Endothelial cell of umbilical vein (primary cell): ENCODE measurements at regions not wholly inside any gene's neighbourhood (a gene's known extent, or its start where the extent isn't known, plus 50 kb on each side); places are given as distances from the start of the nearest gene placed in this dataset.

Experiments used
- BruUV-seq: library from RNA; stranded (reverse); fragments of 400-500 nt; replicated peaks from 2 replicates; lab custom pipeline; 2021; lab: Mats Ljungman, UMichigan
- CTCF ChIA-PET: fragments of 300-600, 350-600 bp; sonication (Branson Sonifier 250); formaldehyde crosslinking; loops from one replicate; lab custom pipeline; 2021; ENCODE audit warnings: antibody characterized with exemption, inconsistent platforms; lab: Charles Lee
- POLR2A ChIA-PET: fragments of 300-600, 350-600 bp; sonication (Branson Sonifier 250); formaldehyde crosslinking; loops from one replicate; lab custom pipeline; 2021; ENCODE audit warnings: antibody characterized with exemption, inconsistent platforms; lab: Charles Lee
- DNase-seq: peaks from one replicate; pipeline ENCODE4 v3.0.0-alpha.2; 2011; ENCODE audit warnings: low read depth, low spot score
- FAIRE-seq: peaks from 2 replicates; lab custom pipeline; 2011; peaks lifted over from hg19 to GRCh38; lab: Jason Lieb, UNC
- H2AFZ ChIP-seq: 2 replicates; pipeline ENCODE4 v1.6.0; 2012; ENCODE audit warnings: low read depth, low read length, control low read depth, inconsistent platforms
- H3K27ac ChIP-seq: 2 replicates; pipeline ENCODE4 v1.5.1; 2011; ENCODE audit warnings: low read depth, mild to moderate bottlenecking, control low read depth, low read length, moderate library complexity; ENCODE audit not compliant: insufficient read depth
- H3K27me3 ChIP-seq, 2 experiments: 2 replicates each; pipeline versions ENCODE4 v1.6.0 to v1.6.1; 2011; ENCODE audit warnings: low read length in 2 of 2, mixed read lengths in 1 of 2; ENCODE audit not compliant: control insufficient read depth in 2 of 2, insufficient read depth in 2 of 2
- H3K36me3 ChIP-seq, 2 experiments: 2 replicates in 1 of 2; 3 replicates in 1 of 2; pipeline ENCODE4 v1.5.1; 2011; ENCODE audit warnings: low read length in 2 of 2, mild to moderate bottlenecking in 1 of 2, moderate library complexity in 1 of 2; ENCODE audit not compliant: control insufficient read depth in 2 of 2, insufficient read depth in 2 of 2; ENCODE audit errors: extremely low read depth in 1 of 2
- H3K4me1 ChIP-seq: 3 replicates; pipeline ENCODE4 v1.5.1; 2011; ENCODE audit warnings: mild to moderate bottlenecking, low read length; ENCODE audit not compliant: control insufficient read depth, insufficient read depth; ENCODE audit errors: extremely low read depth
- H3K4me2 ChIP-seq: 2 replicates; pipeline ENCODE4 v1.6.1; 2011; ENCODE audit warnings: low read length, control low read depth, mixed read lengths; ENCODE audit not compliant: insufficient read depth
- H3K4me3 ChIP-seq, 3 experiments: fragments of 200-600 bp in 1 of 3; sonication (generic), shearing (Covaris generic) in 1 of 3; replicated peaks in 1 of 3; 2 replicates each; pipeline ENCODE4 v1.5.1; 2011 to 2016; ENCODE audit warnings: control low read depth in 3 of 3, low read length in 3 of 3, mild to moderate bottlenecking in 2 of 3, inconsistent platforms in 1 of 3, low read depth in 1 of 3, moderate library complexity in 1 of 3; ENCODE audit not compliant: insufficient read depth in 1 of 3
- H3K79me2 ChIP-seq: 2 replicates; pipeline ENCODE4 v1.6.0; 2012; ENCODE audit warnings: low read length, inconsistent platforms; ENCODE audit not compliant: control insufficient read depth, insufficient read depth
- H3K9ac ChIP-seq: replicated peaks from 2 replicates; pipeline ENCODE3; 2011; ENCODE audit warnings: low read length, control low read depth; ENCODE audit not compliant: insufficient read depth; ENCODE audit errors: extremely low read depth
- H3K9me1 ChIP-seq: replicated peaks from 3 replicates; pipeline ENCODE4 v1.6.0; 2011; ENCODE audit warnings: mild to moderate bottlenecking, low read length; ENCODE audit not compliant: control insufficient read depth, insufficient read depth; ENCODE audit errors: extremely low read depth
- H3K9me3 ChIP-seq: replicated peaks from 2 replicates; pipeline ENCODE4 v1.5.1; 2012; ENCODE audit warnings: low read length, inconsistent platforms; ENCODE audit not compliant: control insufficient read depth, insufficient read depth
- H4K20me1 ChIP-seq: replicated peaks from 2 replicates; pipeline ENCODE3; 2011; ENCODE audit warnings: mild to moderate bottlenecking, low read length; ENCODE audit not compliant: control insufficient read depth, insufficient read depth; ENCODE audit errors: extremely low read depth
- CTCF ChIP-seq, 2 donors: IDR thresholded peaks; 1 replicate in 1 of 2; 2 replicates in 1 of 2; pipeline ENCODE4 v1.5.1; 2011; ENCODE audit warnings: low read length in 2 of 2, mild to moderate bottlenecking in 2 of 2, moderate library complexity in 2 of 2, control low read depth in 1 of 2, inconsistent platforms in 1 of 2, low read depth in 1 of 2; ENCODE audit not compliant: insufficient read depth in 1 of 2; ENCODE audit errors: extremely low read depth in 1 of 2
- EZH2 ChIP-seq: IDR thresholded peaks from 2 replicates; pipeline ENCODE4 v1.6.1; 2012; ENCODE audit warnings: borderline replicate concordance, low read depth, mild to moderate bottlenecking, moderate library complexity, low read length, inconsistent platforms; ENCODE audit not compliant: severe bottlenecking
- FOS ChIP-seq: IDR thresholded peaks from 2 replicates; pipeline ENCODE4 v1.6.1; 2011; ENCODE audit warnings: mild to moderate bottlenecking, low read length, moderate library complexity, borderline replicate concordance; ENCODE audit not compliant: insufficient read depth
- GATA2 ChIP-seq: IDR thresholded peaks from 2 replicates; pipeline ENCODE4 v1.7.0; 2011; ENCODE audit warnings: low read depth, mild to moderate bottlenecking, moderate library complexity, mixed read lengths, low read length; ENCODE audit not compliant: insufficient read length, insufficient read depth
- JUN ChIP-seq: IDR thresholded peaks from 2 replicates; pipeline ENCODE4 v1.6.1; 2011; ENCODE audit warnings: borderline replicate concordance, low read depth; ENCODE audit not compliant: insufficient read length, insufficient read depth
- MAX ChIP-seq: IDR thresholded peaks from 2 replicates; pipeline ENCODE4 v1.6.1; 2011; ENCODE audit not compliant: insufficient read depth, insufficient read length
- MYC ChIP-seq: IDR thresholded peaks from one replicate; pipeline ENCODE4 v1.6.1; 2011; ENCODE audit warnings: mild to moderate bottlenecking, low read depth, low read length
- POLR2A ChIP-seq: IDR thresholded peaks from 2 replicates; pipeline ENCODE4 v1.6.1; 2012; ENCODE audit warnings: low read depth, mild to moderate bottlenecking, control low read depth, low read length
- POLR2AphosphoS5 ChIP-seq: IDR thresholded peaks from 2 replicates; pipeline ENCODE4 v1.6.1; 2012; ENCODE audit warnings: low read depth, mild to moderate bottlenecking, control low read depth, low read length, moderate library complexity; ENCODE audit not compliant: insufficient read depth
- dilution Hi-C: fragments of 300-500 bp; cut with MboI; formaldehyde crosslinking; loops from one replicate; pipeline ENCODE4 v1.15.0; 2019; ENCODE audit warnings: low sequenced_read_pairs; ENCODE audit not compliant: extremely low pct_ligation_motif_present
- intact Hi-C: fragments of 100-400 bp; cut with micrococcal nuclease; formaldehyde crosslinking; loops from one replicate; pipeline ENCODE4 v1.10.0; 2022

- POLR2A ChIA-PET = no interaction called here
- intact Hi-C loops = no loop called here
- no peak for FAIRE-seq
Measured at GRCh38 chr3:105963161-105963560, 94.3 kb upstream of the CBLB start.

More at GRCh38 chr3:105963161-105963560, 94.3 kb upstream of the CBLB start:
- no peak overlapping the region for H3K4me2 ChIP-seq
- H3K27me3 ChIP-seq = no peaks in the 10 kb centered on the region
- TF ChIP-seq POLR2AphosphoS5 = no peak
- no peak for TF ChIP-seq GATA2
- TF ChIP-seq MYC = no peak
- TF ChIP-seq CTCF (IDR thresholded peaks at IDR 0.05; ENCODE audit: extremely low read depth in 1 of 2, insufficient read depth in 1 of 2, low read depth in 1 of 2, low read length in 2 of 2) = no peak
- TF ChIP-seq JUN = no peak
- no peak for TF ChIP-seq EZH2
- TF ChIP-seq MAX = no peak
- no peak for TF ChIP-seq POLR2A
- TF ChIP-seq FOS = no peak
- no peaks in the 10 kb centered on the region for H3K36me3 ChIP-seq
- no peak overlapping the region for H3K4me3 ChIP-seq
- no peaks in the 10 kb centered on the region for H4K20me1 ChIP-seq
- dilution Hi-C loops = no loop called here
- no peak overlapping the region for H3K27ac ChIP-seq
- H3K79me2 ChIP-seq = no peaks in the 10 kb centered on the region
- H3K9me1 ChIP-seq = no peaks in the 10 kb centered on the region
- DNase-seq = no peak
- BruUV-seq = no TSS peak
- no peak overlapping the region for H2AFZ ChIP-seq
- H3K9me3 ChIP-seq = no peaks in the 10 kb centered on the region
- H3K9ac ChIP-seq = no peak overlapping the region
- H3K4me1 ChIP-seq = no peaks in the 10 kb centered on the region
- CTCF ChIA-PET = no interaction called here
